ENCODE measurements at regions not wholly inside any gene's neighbourhood (a gene's known extent, or its start where the extent isn't known, plus 50 kb on each side); places are given as distances from the start of the nearest gene placed in this dataset.

DNA sequence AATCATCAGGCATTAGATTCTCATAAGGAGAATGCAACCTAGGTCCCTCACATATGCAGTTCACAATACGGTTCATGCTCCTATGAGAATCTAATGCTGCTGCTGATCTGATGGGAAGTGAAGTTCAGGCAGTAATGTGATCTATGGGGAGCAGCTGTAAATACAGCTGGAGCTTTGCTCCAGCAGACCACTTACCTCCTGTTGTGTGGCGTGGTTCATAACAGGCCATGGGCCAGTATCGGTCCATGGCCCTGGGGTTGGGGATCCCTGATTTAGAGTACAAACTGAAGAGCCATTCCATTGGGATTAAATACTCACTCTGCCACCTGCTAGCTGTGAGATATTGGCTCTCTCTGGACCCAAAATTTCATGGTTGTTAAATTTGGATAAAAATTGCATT, 244.6 kb upstream of the POGK start:
- FAIRE-seq = no peak
- no peaks in the 10 kb centered on the region for H3K36me3 ChIP-seq (ENCODE audit: control insufficient read depth in 2 of 3, insufficient read depth in 3 of 3, low read length in 3 of 3)
- no peaks in the 10 kb centered on the region for H3K27me3 ChIP-seq (ENCODE audit: control insufficient read depth, insufficient read depth, low read length)
- H3K4me3 ChIP-seq (ENCODE audit: low read length in 3 of 3) = no peak overlapping the region
- H3K27ac ChIP-seq (ENCODE audit: low read depth in 2 of 2, low read length in 2 of 2) = no peak overlapping the region
- TF ChIP-seq, protein P1, sequence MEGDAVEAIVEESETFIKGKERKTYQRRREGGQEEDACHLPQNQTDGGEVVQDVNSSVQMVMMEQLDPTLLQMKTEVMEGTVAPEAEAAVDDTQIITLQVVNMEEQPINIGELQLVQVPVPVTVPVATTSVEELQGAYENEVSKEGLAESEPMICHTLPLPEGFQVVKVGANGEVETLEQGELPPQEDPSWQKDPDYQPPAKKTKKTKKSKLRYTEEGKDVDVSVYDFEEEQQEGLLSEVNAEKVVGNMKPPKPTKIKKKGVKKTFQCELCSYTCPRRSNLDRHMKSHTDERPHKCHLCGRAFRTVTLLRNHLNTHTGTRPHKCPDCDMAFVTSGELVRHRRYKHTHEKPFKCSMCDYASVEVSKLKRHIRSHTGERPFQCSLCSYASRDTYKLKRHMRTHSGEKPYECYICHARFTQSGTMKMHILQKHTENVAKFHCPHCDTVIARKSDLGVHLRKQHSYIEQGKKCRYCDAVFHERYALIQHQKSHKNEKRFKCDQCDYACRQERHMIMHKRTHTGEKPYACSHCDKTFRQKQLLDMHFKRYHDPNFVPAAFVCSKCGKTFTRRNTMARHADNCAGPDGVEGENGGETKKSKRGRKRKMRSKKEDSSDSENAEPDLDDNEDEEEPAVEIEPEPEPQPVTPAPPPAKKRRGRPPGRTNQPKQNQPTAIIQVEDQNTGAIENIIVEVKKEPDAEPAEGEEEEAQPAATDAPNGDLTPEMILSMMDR (IDR thresholded peaks at IDR 0.05; ENCODE audit: borderline replicate concordance, extremely low read depth, insufficient read depth) = no peak
- H3K9me3 ChIP-seq (ENCODE audit: control insufficient read depth in 2 of 3, insufficient read depth in 1 of 3, low read length in 3 of 3) = no peaks in the 10 kb centered on the region
- H3K9ac ChIP-seq (ENCODE audit: low read length in 3 of 3) = no peak overlapping the region
- intact Hi-C loops (cut with DNase I) = no loop called here
- no peaks in the 10 kb centered on the region for H3K4me1 ChIP-seq (ENCODE audit: control insufficient read depth in 2 of 3, insufficient read depth in 2 of 3, low read depth in 1 of 3, low read length in 3 of 3)
- no peak for DNase-seq

DNA sequence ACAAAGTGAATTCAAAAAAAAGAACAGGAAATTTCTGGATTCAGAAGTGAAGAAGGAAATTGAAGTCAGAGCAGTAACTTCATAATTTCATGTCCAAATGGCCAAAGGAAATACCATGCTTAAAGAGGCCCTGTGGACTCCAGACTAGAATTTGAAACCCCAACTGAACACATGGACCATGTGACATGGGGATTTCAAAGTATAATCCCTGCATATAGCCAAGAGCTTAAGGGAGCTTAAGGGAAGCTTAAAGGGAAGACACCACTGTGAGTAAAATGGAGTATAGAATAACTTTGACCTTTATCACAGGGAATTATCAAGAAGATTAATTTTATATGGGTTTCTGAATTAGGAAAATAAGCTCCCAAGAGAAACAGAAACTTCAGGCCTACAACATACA, 241.8 kb upstream of the POGK start:
- intact Hi-C loops (cut with DNase I) = no loop called here
- no peak for FAIRE-seq

DNA sequence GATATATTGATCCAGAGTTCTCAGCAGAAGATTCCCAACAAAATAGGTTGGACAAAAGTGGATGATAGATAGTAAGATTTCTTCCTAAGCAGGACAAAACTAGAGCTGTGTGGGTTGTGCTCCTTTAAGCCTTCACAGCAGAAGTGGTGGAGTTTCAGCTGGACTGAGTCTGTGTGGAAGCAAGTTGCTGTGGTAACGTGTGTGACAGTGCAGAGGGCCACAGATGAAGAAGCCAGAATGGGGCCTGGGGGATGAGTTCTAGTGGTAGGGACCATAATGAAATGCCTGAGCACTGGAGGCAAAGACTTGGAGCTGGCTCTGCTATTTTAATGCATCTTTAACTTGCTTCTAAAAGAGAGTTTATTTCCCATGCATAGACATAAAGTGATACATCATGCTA, 238.7 kb upstream of the POGK start:
- no peaks in the 10 kb centered on the region for H3K27me3 ChIP-seq (ENCODE audit: control insufficient read depth, insufficient read depth, low read length)

More for the DNA sequence above, 241.8 kb upstream of the POGK start:
- Histone ChIP-seq H3K27me3 (ENCODE audit: control insufficient read depth, insufficient read depth, low read length) (no peaks in the 10 kb centered on the region), H3K9ac (ENCODE audit: low read length in 3 of 3) (no peak overlapping the region), H3K4me3 (ENCODE audit: low read length in 3 of 3) (no peak overlapping the region), H3K36me3 (ENCODE audit: control insufficient read depth in 2 of 3, insufficient read depth in 3 of 3, low read length in 3 of 3) (no peaks in the 10 kb centered on the region), H3K9me3 (ENCODE audit: control insufficient read depth in 2 of 3, insufficient read depth in 1 of 3, low read length in 3 of 3) (no peaks in the 10 kb centered on the region), H3K27ac (ENCODE audit: low read depth in 2 of 2, low read length in 2 of 2) (no peak overlapping the region), H3K4me1 (ENCODE audit: control insufficient read depth in 2 of 3, insufficient read depth in 2 of 3, low read depth in 1 of 3, low read length in 3 of 3) (no peaks in the 10 kb centered on the region)
- DNase-seq = no peak
- TF ChIP-seq, protein P1 (IDR thresholded peaks at IDR 0.05; ENCODE audit: borderline replicate concordance, extremely low read depth, insufficient read depth) = no peak

More for the DNA sequence above, 238.7 kb upstream of the POGK start:
- TF ChIP-seq, protein P1 (IDR thresholded peaks at IDR 0.05; ENCODE audit: borderline replicate concordance, extremely low read depth, insufficient read depth) = no peak
- Histone ChIP-seq H3K27ac (ENCODE audit: low read depth in 2 of 2, low read length in 2 of 2) (no peak overlapping the region), H3K36me3 (ENCODE audit: control insufficient read depth in 2 of 3, insufficient read depth in 3 of 3, low read length in 3 of 3) (no peaks in the 10 kb centered on the region), H3K9ac (ENCODE audit: low read length in 3 of 3) (no peak overlapping the region), H3K9me3 (ENCODE audit: control insufficient read depth in 2 of 3, insufficient read depth in 1 of 3, low read length in 3 of 3) (no peaks in the 10 kb centered on the region), H3K4me1 (ENCODE audit: control insufficient read depth in 2 of 3, insufficient read depth in 2 of 3, low read depth in 1 of 3, low read length in 3 of 3) (no peaks in the 10 kb centered on the region), H3K4me3 (ENCODE audit: low read length in 3 of 3) (no peak overlapping the region)
- FAIRE-seq (no peak), DNase-seq (no peak)
- intact Hi-C loops (cut with DNase I) = no loop called here
